ENCODE measurements at regions not wholly inside any gene's neighbourhood (a gene's known extent, or its start where the extent isn't known, plus 50 kb on each side); places are given as distances from the start of the nearest gene placed in this dataset.

DNA sequence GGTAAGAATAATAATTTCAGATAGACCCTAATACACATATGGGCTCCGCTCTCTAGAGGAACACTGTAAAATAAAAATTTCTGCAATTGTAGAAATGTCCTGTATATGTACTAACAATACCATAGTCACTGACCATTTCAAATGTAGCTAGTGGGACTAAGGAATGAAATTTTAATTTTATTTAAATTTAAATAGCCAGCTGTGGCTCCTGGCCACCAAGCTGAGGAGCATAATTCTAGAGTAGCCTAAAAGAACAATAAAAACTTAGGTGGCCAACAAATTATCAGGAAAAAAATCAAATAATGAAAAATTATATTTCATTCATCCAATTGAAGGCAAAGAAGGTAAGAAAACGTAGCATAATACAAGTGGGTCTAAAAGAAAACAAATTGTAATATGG, 240.9 kb upstream of the MIR17HG start:
- TF ChIP-seq EGR1 (conservative IDR thresholded peaks at IDR 0.05) (no peak), ZNF146 (CRISPR knock-in tag; IDR thresholded peaks at IDR 0.05; ENCODE audit: unreplicated experiment) (no peak), MEF2D (tag; conservative IDR thresholded peaks at IDR 0.05; ENCODE audit: low read depth) (no peak), TFE3 (CRISPR knock-in tag; IDR thresholded peaks at IDR 0.05) (no peak), CTCF (IDR thresholded peaks at IDR 0.05 in 2 of 3, conservative IDR thresholded peaks at IDR 0.05 in 1 of 3; ENCODE audit: insufficient read depth in 2 of 3, low read depth in 1 of 3, low read length in 3 of 3) (no peak)

Data from K562 (cell line).